Fibroblast of the conjunctiva (primary cell): ENCODE measurements at regions not wholly inside any gene's neighbourhood (a gene's known extent, or its start where the extent isn't known, plus 50 kb on each side); places are given as distances from the start of the nearest gene placed in this dataset.

Experiments used
- DNase-seq: peaks from one replicate; pipeline ENCODE4 v3.0.0-alpha.2; 2010; ENCODE audit warnings: low read depth

- DNase-seq: no peak
These were observed 274.0 kb upstream of the TGFBR2 start for GRCh38 chr3:30332196-30333021.

- DNase-seq: no peak
These were observed 273.3 kb upstream of the TGFBR2 start for GRCh38 chr3:30333143-30333542.

- DNase-seq: no peak
These were observed 272.5 kb upstream of the TGFBR2 start for GRCh38 chr3:30333903-30334302.

GRCh38 chr3:30340500-30340899 is 265.9 kb upstream of the TGFBR2 start:
- no peak for DNase-seq

GRCh38 chr3:30341079-30341478 is 265.3 kb upstream of the TGFBR2 start:
- DNase-seq: no peak

- DNase-seq: no peak
These were observed 264.6 kb upstream of the TGFBR2 start for GRCh38 chr3:30341851-30342250.

GRCh38 chr3:30342318-30343060 is 263.9 kb upstream of the TGFBR2 start:
- DNase-seq: peak; percentile 77

GRCh38 chr3:30343067-30343831 is 263.2 kb upstream of the TGFBR2 start:
- no peak for DNase-seq

GRCh38 chr3:30343861-30344260 is 262.5 kb upstream of the TGFBR2 start:
- DNase-seq: no peak

- DNase-seq: no peak
These were observed 262.1 kb upstream of the TGFBR2 start for GRCh38 chr3:30344288-30344687.

GRCh38 chr3:30346933-30347320 is 259.5 kb upstream of the TGFBR2 start:
- no peak for DNase-seq

- peak; percentile 37 for DNase-seq
These were observed 258.7 kb upstream of the TGFBR2 start for GRCh38 chr3:30347679-30348216.

GRCh38 chr3:30349507-30349906 is 256.9 kb upstream of the TGFBR2 start:
- no peak for DNase-seq

GRCh38 chr3:30350011-30350410 is 256.4 kb upstream of the TGFBR2 start:
- no peak for DNase-seq

- no peak for DNase-seq
These were observed 255.5 kb upstream of the TGFBR2 start for GRCh38 chr3:30350901-30351300.

GRCh38 chr3:30352410-30353318 is 253.7 kb upstream of the TGFBR2 start:
- no peak for DNase-seq

GRCh38 chr3:30353711-30354467 is 252.5 kb upstream of the TGFBR2 start:
- no peak for DNase-seq

- no peak for DNase-seq
These were observed 251.9 kb upstream of the TGFBR2 start for GRCh38 chr3:30354513-30354912.

GRCh38 chr3:30354972-30355371 is 251.4 kb upstream of the TGFBR2 start:
- no peak for DNase-seq

- no peak for DNase-seq
These were observed 250.8 kb upstream of the TGFBR2 start for GRCh38 chr3:30355622-30356021.
